ENCODE measurements at regions not wholly inside any gene's neighbourhood (a gene's known extent, or its start where the extent isn't known, plus 50 kb on each side); places are given as distances from the start of the nearest gene placed in this dataset.

- TF ChIP-seq CTCF (IDR thresholded peaks at IDR 0.05; ENCODE audit: borderline replicate concordance, extremely low read depth, low read length, poor library complexity, severe bottlenecking) (no peak), EZH2 (IDR thresholded peaks at IDR 0.05; ENCODE audit: borderline replicate concordance, low read depth, low read length, severe bottlenecking) (no peak)
These were observed 53.1 kb upstream of the TAMM41 start for GRCh38 chr3:11899826-11900225.
